ENCODE measurements at regions not wholly inside any gene's neighbourhood (a gene's known extent, or its start where the extent isn't known, plus 50 kb on each side); places are given as distances from the start of the nearest gene placed in this dataset.

GRCh38 chr3:194245474-194245873 lies 105.7 kb downstream of the CPN2 start:
- H3K27me3 ChIP-seq (ENCODE audit: insufficient read depth, poor library complexity, severe bottlenecking): no peaks in the 10 kb centered on the region
- TF ChIP-seq REST (IDR thresholded peaks at IDR 0.05; ENCODE audit: insufficient replicate concordance, low read depth) (no peak), SPI1 (IDR thresholded peaks at IDR 0.05; ENCODE audit: borderline replicate concordance, low read depth) (no peak), POLR2AphosphoS5 (IDR thresholded peaks at IDR 0.05; ENCODE audit: low read depth) (no peak), GABPA (IDR thresholded peaks at IDR 0.05; ENCODE audit: low read depth) (no peak), CTCF (IDR thresholded peaks at IDR 0.05; ENCODE audit: insufficient read depth, low read length) (no peak)
- H3K27ac ChIP-seq (replicated peaks): no peak overlapping the region
- H3K4me3 ChIP-seq (replicated peaks; ENCODE audit: insufficient read depth, low read length): no peak overlapping the region
- DNase-seq (ENCODE audit: low read depth in 1 of 2, low spot score in 1 of 2): no peak

DNA sequence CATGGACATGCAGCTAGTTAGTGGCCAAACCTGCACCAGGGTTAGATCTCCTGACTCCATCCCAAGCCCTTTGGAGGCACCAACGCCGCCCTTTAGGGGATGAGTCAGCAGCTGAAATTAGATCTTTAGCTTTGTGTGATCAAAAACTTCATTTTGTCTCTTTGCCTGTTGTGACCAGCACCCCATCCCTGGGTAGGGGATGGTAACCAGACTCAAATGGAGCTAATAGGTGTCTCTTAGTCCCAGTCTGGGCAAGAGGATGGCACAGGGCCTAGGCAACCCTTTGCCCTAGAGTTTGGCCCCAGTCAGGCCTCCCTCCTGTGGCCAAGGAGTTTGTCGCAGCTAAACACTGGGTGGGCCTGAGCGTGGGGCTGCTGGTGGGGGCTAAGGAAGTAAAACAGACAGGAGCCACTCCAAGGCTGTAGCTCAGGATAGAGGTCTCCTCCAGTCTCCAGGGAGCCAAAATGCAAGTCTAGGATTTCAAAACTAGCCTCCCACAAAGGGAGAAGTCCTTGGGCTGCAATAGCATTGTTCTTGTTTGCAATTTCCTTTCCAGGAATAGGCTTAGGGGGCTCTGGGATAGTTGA lies 105.1 kb downstream of the CPN2 start:
- DNase-seq (ENCODE audit: low read depth in 1 of 2, low spot score in 1 of 2): no peak
- H3K27ac ChIP-seq (replicated peaks): no peak overlapping the region; the same call in 1 of the 2 replicates
- TF ChIP-seq CTCF (IDR thresholded peaks at IDR 0.05; ENCODE audit: insufficient read depth, low read length) (no peak), REST (IDR thresholded peaks at IDR 0.05; ENCODE audit: insufficient replicate concordance, low read depth) (no peak), POLR2AphosphoS5 (IDR thresholded peaks at IDR 0.05; ENCODE audit: low read depth) (no peak), SPI1 (IDR thresholded peaks at IDR 0.05; ENCODE audit: borderline replicate concordance, low read depth) (no peak), GABPA (IDR thresholded peaks at IDR 0.05; ENCODE audit: low read depth) (no peak)
- no peaks in the 10 kb centered on the region for H3K27me3 ChIP-seq (ENCODE audit: insufficient read depth, poor library complexity, severe bottlenecking)
- no peak overlapping the region for H3K4me3 ChIP-seq (replicated peaks; ENCODE audit: insufficient read depth, low read length)

DNA sequence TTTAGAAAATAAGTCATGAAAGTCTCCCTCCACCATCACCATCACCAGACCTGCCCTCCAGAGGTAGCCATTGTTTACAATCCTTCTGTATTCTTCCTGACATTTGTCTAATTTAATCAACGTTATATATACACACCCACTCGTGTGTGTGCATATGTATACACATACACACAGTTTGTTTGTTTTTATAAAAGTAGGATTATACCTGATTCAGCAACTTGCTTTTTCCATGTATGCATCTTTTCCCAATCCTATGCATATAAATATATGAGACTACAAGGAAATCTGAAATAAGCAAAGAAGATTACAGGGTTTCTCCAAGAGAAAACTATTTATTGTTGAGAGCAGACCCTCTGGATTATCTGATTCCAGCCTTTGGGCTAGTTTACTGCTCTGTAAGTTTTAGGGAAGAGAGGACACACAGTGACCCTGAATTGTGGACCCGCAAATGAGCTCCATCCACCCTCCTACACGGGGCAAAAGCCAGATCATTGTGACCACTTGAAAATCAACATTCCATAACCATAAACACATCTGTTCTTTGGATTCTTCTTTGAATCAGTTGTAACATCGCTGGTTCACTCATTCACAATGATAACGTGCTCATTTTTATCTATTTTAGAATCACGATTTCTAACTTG lies 104.3 kb downstream of the CPN2 start:
- TF ChIP-seq REST (IDR thresholded peaks at IDR 0.05; ENCODE audit: insufficient replicate concordance, low read depth) (no peak), SPI1 (IDR thresholded peaks at IDR 0.05; ENCODE audit: borderline replicate concordance, low read depth) (no peak), GABPA (IDR thresholded peaks at IDR 0.05; ENCODE audit: low read depth) (no peak), POLR2AphosphoS5 (IDR thresholded peaks at IDR 0.05; ENCODE audit: low read depth) (no peak), CTCF (IDR thresholded peaks at IDR 0.05; ENCODE audit: insufficient read depth, low read length) (no peak)
- Histone ChIP-seq H3K27me3 (ENCODE audit: insufficient read depth, poor library complexity, severe bottlenecking) (no peaks in the 10 kb centered on the region), H3K4me3 (replicated peaks; ENCODE audit: insufficient read depth, low read length) (no peak overlapping the region), H3K27ac (replicated peaks) (no peak overlapping the region; the same call in 1 of the 2 replicates)
- no peak for DNase-seq (ENCODE audit: low read depth in 1 of 2, low spot score in 1 of 2)

Measured in HL-60 (cell line).